Parathyroid adenoma (tissue), 2 donors: ENCODE measurements at regions not wholly inside any gene's neighbourhood (a gene's known extent, or its start where the extent isn't known, plus 50 kb on each side); places are given as distances from the start of the nearest gene placed in this dataset.
A peak's percentile ranks its signal among the peaks of the same experiment; 100 is the strongest.

ENCODE experiments used
- H2AFZ ChIP-seq: fragments of 300-600 bp; sonication (generic); one replicate; pipeline ENCODE4 v1.7.0; 2017; ENCODE audit warnings: antibody characterized with exemption, mild to moderate bottlenecking
- H3K27ac ChIP-seq: fragments of 300-600 bp; sonication (generic); one replicate; pipeline ENCODE4 v1.7.0; 2017
- H3K27me3 ChIP-seq: fragments of 300-600 bp; sonication (generic); one replicate; pipeline ENCODE4 v1.7.0; 2017; ENCODE audit warnings: low read length; ENCODE audit not compliant: control insufficient read depth, insufficient read depth
- H3K36me3 ChIP-seq: fragments of 300-600 bp; sonication (generic); one replicate; pipeline ENCODE4 v1.7.0; 2017; ENCODE audit warnings: low read length; ENCODE audit not compliant: control insufficient read depth, insufficient read depth
- H3K4me1 ChIP-seq: fragments of 300-600 bp; sonication (generic); one replicate; pipeline ENCODE4 v1.7.0; 2017; ENCODE audit warnings: control low read depth
- H3K4me2 ChIP-seq: fragments of 300-600 bp; sonication (generic); one replicate; pipeline ENCODE4 v1.7.0; 2017; ENCODE audit warnings: low read length
- H3K4me3 ChIP-seq: fragments of 300-600 bp; sonication (generic); one replicate; pipeline ENCODE4 v1.7.0; 2017; ENCODE audit warnings: low read depth, low read length
- H3K79me2 ChIP-seq: fragments of 300-600 bp; sonication (generic); one replicate; pipeline ENCODE4 v1.7.0; 2017; ENCODE audit warnings: control low read depth
- H3K9ac ChIP-seq: fragments of 300-600 bp; sonication (generic); one replicate; pipeline ENCODE4 v1.7.0; 2017; ENCODE audit warnings: mild to moderate bottlenecking
- H3K9me3 ChIP-seq: fragments of 300-600 bp; sonication (generic); one replicate; pipeline ENCODE4 v1.7.0; 2017; ENCODE audit warnings: low read length; ENCODE audit not compliant: control insufficient read depth
- TF ChIP-seq, protein P1 (sequence below): fragments of 300-600 bp; sonication (generic); IDR thresholded peaks from one replicate; pipeline ENCODE4 v1.7.0; 2017; ENCODE audit warnings: antibody characterized with exemption, mild to moderate bottlenecking
- donor health status: primary hyperparathyroidism.

DNA sequence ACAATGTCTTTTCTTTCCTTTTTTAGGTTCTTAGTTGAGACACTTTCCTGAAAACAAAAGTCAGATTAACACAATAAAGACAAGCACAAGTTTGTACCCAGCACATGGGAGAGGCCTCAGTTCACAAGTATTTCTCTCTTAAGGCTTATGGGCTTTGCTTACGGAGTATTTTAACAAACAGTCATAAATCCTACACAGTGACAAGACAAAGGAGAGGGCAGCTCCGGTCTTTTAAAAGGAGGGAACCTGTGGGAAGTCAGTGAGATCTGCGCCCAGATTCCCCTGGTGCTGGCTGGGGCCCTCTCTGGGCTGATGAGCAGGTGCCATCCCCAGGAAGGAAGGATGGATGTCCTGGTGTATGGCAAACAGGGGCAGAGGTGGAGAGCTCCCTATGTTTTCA, 398.6 kb downstream of the ACTR3B start:
- H3K9me3 ChIP-seq, result no peaks in the 10 kb centered on the region
- no peak overlapping the region for H3K9ac ChIP-seq
- no peaks in the 10 kb centered on the region for H3K27me3 ChIP-seq
- H3K4me1 ChIP-seq, result no peaks in the 10 kb centered on the region
- H3K79me2 ChIP-seq, result no peaks in the 10 kb centered on the region
- TF ChIP-seq, protein P1, sequence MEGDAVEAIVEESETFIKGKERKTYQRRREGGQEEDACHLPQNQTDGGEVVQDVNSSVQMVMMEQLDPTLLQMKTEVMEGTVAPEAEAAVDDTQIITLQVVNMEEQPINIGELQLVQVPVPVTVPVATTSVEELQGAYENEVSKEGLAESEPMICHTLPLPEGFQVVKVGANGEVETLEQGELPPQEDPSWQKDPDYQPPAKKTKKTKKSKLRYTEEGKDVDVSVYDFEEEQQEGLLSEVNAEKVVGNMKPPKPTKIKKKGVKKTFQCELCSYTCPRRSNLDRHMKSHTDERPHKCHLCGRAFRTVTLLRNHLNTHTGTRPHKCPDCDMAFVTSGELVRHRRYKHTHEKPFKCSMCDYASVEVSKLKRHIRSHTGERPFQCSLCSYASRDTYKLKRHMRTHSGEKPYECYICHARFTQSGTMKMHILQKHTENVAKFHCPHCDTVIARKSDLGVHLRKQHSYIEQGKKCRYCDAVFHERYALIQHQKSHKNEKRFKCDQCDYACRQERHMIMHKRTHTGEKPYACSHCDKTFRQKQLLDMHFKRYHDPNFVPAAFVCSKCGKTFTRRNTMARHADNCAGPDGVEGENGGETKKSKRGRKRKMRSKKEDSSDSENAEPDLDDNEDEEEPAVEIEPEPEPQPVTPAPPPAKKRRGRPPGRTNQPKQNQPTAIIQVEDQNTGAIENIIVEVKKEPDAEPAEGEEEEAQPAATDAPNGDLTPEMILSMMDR, result no peak
- no peak overlapping the region for H3K27ac ChIP-seq
- no peaks in the 10 kb centered on the region for H3K36me3 ChIP-seq
- no peak overlapping the region for H3K4me3 ChIP-seq
- no peak overlapping the region for H3K4me2 ChIP-seq
- H2AFZ ChIP-seq, result no peak overlapping the region

DNA sequence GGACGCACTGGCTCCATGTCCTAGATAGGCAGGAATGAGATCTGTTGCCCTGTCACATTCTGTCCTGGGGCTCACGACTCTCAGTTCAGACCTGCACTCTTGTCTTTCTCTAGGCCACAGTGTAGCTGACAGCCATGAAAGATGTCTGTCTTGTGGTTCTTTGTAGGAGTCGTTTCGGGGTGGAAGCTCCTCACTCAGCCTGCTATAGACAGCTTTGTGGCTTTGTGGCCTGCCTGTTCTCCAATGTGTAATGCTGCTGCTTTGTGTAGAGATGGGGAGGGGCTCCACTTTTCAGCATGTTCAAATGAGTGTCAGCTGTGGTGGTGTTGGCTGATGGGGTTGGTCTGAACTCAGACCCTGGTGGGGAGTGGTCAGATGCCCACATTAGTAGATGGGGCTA, 410.7 kb downstream of the ACTR3B start:
- Histone ChIP-seq H3K36me3 (no peaks in the 10 kb centered on the region), H3K9me3 (no peaks in the 10 kb centered on the region), H3K27ac (no peak overlapping the region), H3K9ac (no peak overlapping the region), H3K4me1 (no peaks in the 10 kb centered on the region), H2AFZ (no peak overlapping the region), H3K4me2 (no peak overlapping the region), H3K4me3 (no peak overlapping the region), H3K27me3 (no peaks in the 10 kb centered on the region), H3K79me2 (no peaks in the 10 kb centered on the region)
- TF ChIP-seq, protein P1, result no peak

DNA sequence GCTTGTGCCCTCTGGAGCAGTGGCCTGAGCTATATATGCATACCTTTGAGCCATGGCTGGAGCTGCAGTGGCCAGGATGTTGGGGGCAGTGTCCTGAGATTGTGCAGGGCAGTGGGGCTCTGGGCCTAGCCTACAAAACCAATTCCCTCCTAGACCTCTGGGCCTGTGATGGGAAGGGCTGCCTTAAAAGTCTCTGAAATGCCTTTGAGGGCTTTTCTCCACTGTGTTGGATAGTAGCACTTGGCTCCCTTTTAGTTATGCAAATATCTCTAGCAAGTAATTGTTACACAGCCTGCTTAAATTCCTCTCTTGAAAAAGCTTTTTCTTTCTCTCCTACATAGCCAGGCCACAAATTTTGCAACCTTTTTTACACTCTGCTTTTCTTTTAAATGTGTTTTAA, 426.4 kb downstream of the ACTR3B start:
- Histone ChIP-seq H2AFZ (no peak overlapping the region), H3K9ac (no peak overlapping the region), H3K36me3 (no peaks in the 10 kb centered on the region), H3K9me3 (no peaks in the 10 kb centered on the region), H3K27me3 (no peaks in the 10 kb centered on the region), H3K4me1 (peaks cover 9% of the 10 kb centered on the region), H3K4me2 (no peak overlapping the region), H3K27ac (no peak overlapping the region), H3K79me2 (no peaks in the 10 kb centered on the region), H3K4me3 (no peak overlapping the region)
- TF ChIP-seq, protein P1, result no peak

DNA sequence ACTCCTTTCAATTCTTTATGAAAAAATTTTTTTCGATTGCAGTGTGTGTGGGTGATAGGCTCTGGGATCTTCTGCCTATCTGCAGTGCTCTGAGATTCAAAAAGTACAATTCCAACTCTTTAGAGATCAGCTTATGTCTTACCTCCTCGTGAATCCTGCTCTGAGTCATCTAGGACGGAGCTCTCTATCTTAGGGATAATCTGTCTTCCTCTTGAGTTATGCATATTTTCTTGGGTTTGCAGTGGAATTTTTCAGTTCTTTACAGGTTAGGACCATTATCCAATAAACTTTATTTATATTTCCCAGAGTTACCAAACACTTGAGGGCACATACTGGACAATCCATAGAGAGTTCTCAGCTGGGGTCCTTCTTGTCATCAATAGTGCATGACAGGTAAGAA, 428.6 kb downstream of the ACTR3B start:
- Histone ChIP-seq H3K36me3 (no peaks in the 10 kb centered on the region), H3K27me3 (no peaks in the 10 kb centered on the region), H3K4me1 (peaks cover 12% of the 10 kb centered on the region), H3K4me2 (no peak overlapping the region), H2AFZ (no peak overlapping the region), H3K9ac (no peak overlapping the region), H3K27ac (no peak overlapping the region), H3K4me3 (no peak overlapping the region), H3K79me2 (no peaks in the 10 kb centered on the region), H3K9me3 (no peaks in the 10 kb centered on the region)
- TF ChIP-seq, protein P1, result no peak

DNA sequence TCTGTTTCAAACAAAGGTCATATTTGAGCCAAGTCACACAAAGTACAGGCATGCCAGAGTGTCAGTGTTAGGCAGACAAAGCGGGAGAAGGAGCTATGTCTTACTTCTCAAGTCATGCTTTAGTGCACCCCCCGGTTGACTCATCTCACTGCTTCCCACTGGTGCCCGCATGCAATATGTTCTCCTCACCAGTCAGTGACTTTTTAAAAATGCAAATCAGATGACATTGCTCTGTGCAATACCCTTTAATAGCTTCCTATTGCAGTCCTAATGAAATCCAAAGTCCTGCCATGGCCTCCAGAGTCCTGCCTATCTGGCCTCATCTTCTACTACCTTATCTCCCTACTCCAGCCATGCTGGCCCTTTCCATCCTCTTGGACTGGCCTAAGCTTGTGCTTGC, 429.1 kb downstream of the ACTR3B start:
- Histone ChIP-seq H3K79me2 (no peaks in the 10 kb centered on the region), H3K27ac (peak overlapping the region; percentile 25), H3K4me2 (no peak overlapping the region), H3K4me1 (peaks cover 12% of the 10 kb centered on the region), H3K27me3 (no peaks in the 10 kb centered on the region), H3K36me3 (no peaks in the 10 kb centered on the region), H3K9ac (no peak overlapping the region), H3K4me3 (no peak overlapping the region), H2AFZ (peak overlapping the region; percentile 23), H3K9me3 (no peaks in the 10 kb centered on the region)
- TF ChIP-seq, protein P1, result no peak
